Uterus (tissue), 3 donors: ENCODE measurements at regions not wholly inside any gene's neighbourhood (a gene's known extent, or its start where the extent isn't known, plus 50 kb on each side); places are given as distances from the start of the nearest gene placed in this dataset.

ENCODE experiments used
- DNase-seq, 2 donors: peaks; one replicate each; pipeline ENCODE4 v3.0.0-alpha.2; 2019 to 2020
- H3K27ac ChIP-seq, 2 donors: fragments of 200-600 bp; sonication (generic); 1 replicate in 1 of 2; 2 replicates in 1 of 2; pipeline ENCODE4 v1.5.1; 2016 to 2018
- H3K27me3 ChIP-seq, 2 donors: fragments of 200-600 bp; sonication (generic); one replicate each; pipeline ENCODE4 v1.5.1; 2018 to 2019; ENCODE audit warnings: control low read depth in 1 of 2
- H3K36me3 ChIP-seq, 2 donors: fragments of 200-600 bp; sonication (generic); one replicate each; pipeline ENCODE4 v1.5.1; 2019; ENCODE audit warnings: control low read depth in 1 of 2
- H3K4me1 ChIP-seq, 2 donors: fragments of 200-600 bp; sonication (generic); one replicate each; pipeline ENCODE4 v1.5.1; 2018 to 2019; ENCODE audit warnings: control low read depth in 1 of 2
- H3K4me3 ChIP-seq, 2 donors: fragments of 200-600 bp; sonication (generic); 1 replicate in 1 of 2; 2 replicates in 1 of 2; pipeline ENCODE4 v1.5.1; 2018 to 2019; ENCODE audit warnings: mild to moderate bottlenecking in 1 of 2
- H3K9me3 ChIP-seq, 2 donors: fragments of 200-600 bp; sonication (generic); one replicate each; pipeline ENCODE4 v1.5.1; 2019; ENCODE audit warnings: control low read depth in 1 of 2
- POLR2A ChIP-seq, 2 donors: fragments of 450-650 bp; IDR thresholded peaks; one replicate each; pipeline ENCODE4 v1.6.1; 2016; ENCODE audit warnings: antibody characterized with exemption in 2 of 2, mild to moderate bottlenecking in 1 of 2, moderate library complexity in 1 of 2
- intact Hi-C: fragments of 100-400 bp; cut with DNase I; formaldehyde crosslinking; loops from one replicate; pipeline ENCODE4 v1.15.1; 2023; ENCODE audit warnings: low total_unique reads
- TF ChIP-seq, protein P1 (sequence below), 4 experiments: fragments of 200-600 bp in 2 of 4; fragments of 450-650 bp in 2 of 4; sonication (generic) in 2 of 4; IDR thresholded peaks; one replicate each; pipeline ENCODE4 v1.5.1; 2016 to 2019; ENCODE audit warnings: antibody characterized with exemption in 4 of 4, mild to moderate bottlenecking in 2 of 4, moderate library complexity in 1 of 4
- donor health status: DM: yes; HTN: yes; CAD: no.

DNA sequence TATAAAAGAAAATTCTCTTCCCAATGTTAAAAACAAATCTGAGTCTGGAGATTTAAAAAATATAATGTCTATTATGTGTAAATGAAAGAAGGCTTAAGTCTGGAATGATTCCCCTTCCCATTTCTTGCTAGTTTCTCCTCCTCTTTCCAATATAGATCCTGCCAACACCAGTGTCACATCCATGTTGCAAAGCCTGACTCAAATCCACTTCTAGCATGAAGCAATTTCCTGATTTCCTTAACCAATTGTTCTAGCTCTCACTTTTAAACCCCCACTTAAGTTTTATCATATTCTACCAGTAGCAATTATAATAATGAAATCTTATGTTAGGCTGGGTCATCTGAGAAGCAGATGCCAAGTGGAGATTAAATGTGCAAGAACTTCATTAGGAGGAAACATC lies 100.1 kb upstream of the SEC61G start:
- Histone ChIP-seq H3K27ac (no peak overlapping the region), H3K9me3 (no peaks in the 10 kb centered on the region), H3K36me3 (no peaks in the 10 kb centered on the region), H3K27me3 (no peaks in the 10 kb centered on the region), H3K4me1 (no peaks in the 10 kb centered on the region), H3K4me3 (no peak overlapping the region)
- intact Hi-C loops: no loop called here
- no peak for TF ChIP-seq POLR2A (IDR thresholded peaks at IDR 0.05)
- TF ChIP-seq, protein P1, sequence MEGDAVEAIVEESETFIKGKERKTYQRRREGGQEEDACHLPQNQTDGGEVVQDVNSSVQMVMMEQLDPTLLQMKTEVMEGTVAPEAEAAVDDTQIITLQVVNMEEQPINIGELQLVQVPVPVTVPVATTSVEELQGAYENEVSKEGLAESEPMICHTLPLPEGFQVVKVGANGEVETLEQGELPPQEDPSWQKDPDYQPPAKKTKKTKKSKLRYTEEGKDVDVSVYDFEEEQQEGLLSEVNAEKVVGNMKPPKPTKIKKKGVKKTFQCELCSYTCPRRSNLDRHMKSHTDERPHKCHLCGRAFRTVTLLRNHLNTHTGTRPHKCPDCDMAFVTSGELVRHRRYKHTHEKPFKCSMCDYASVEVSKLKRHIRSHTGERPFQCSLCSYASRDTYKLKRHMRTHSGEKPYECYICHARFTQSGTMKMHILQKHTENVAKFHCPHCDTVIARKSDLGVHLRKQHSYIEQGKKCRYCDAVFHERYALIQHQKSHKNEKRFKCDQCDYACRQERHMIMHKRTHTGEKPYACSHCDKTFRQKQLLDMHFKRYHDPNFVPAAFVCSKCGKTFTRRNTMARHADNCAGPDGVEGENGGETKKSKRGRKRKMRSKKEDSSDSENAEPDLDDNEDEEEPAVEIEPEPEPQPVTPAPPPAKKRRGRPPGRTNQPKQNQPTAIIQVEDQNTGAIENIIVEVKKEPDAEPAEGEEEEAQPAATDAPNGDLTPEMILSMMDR (IDR thresholded peaks at IDR 0.05): no peak
- no peak for DNase-seq

DNA sequence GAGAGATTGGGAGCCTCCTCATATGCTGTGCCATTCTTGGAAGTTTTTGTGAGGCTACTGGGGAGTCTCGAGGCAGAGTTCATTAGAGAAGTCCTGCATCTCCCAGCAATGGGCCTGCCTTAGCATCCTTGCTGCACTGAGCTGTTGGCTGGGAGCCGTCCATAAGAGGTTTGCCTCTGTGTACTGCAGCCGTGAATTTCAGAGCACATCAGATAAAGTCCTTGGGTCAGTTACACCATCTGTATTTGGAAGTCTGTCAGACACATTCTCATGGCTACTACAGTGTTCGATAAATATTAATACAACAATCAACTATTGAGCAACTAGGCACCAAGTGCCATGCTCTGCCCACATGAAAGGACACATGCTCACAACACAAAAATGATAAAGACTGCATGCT lies 100.5 kb upstream of the SEC61G start:
- no peak overlapping the region for H3K4me3 ChIP-seq
- intact Hi-C loops: no loop called here
- no peak for DNase-seq
- no peak overlapping the region for H3K27ac ChIP-seq
- no peaks in the 10 kb centered on the region for H3K9me3 ChIP-seq
- TF ChIP-seq POLR2A (IDR thresholded peaks at IDR 0.05): no peak
- TF ChIP-seq, protein P1 (IDR thresholded peaks at IDR 0.05): no peak
- no peaks in the 10 kb centered on the region for H3K27me3 ChIP-seq
- no peaks in the 10 kb centered on the region for H3K36me3 ChIP-seq
- no peaks in the 10 kb centered on the region for H3K4me1 ChIP-seq

DNA sequence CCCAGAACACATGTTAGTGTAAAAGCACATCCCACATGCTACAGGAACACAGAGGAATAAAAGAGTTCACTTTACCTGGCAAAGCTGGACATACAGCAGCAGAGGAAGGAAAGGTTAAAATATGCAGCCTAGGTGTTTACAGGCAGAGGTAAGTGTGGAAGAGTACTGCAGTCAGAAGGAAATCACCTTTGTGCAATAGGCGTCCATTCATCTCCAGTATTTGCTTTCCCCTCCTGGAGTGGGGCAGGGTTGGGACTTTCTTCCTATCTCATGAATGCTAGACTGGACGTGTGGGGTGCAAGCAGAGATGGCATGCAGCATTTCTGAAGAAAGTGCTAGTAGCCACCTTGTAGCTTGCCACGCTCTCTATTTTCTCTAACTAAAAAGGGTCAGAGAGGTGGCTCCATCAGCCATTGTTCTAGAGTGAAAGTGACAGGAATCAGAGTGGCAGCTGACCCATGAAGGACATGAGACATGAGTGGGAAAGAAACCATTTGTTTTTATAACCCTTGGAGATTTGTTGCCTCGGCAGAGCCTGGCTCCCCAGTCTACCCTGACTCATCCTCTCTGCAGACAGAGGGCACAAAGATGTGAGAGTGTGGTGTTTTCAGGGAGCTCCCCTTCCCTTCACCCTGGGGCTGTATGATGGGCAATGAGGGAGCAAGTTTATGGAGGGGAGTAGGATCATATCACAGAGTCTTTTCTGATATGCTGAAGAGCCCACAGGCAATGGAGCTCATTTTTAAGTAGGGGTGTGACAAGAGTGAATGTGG lies 101.2 kb upstream of the SEC61G start:
- H3K9me3 ChIP-seq: no peaks in the 10 kb centered on the region
- H3K27me3 ChIP-seq: no peaks in the 10 kb centered on the region
- TF ChIP-seq, protein P1 (IDR thresholded peaks at IDR 0.05): no peak
- TF ChIP-seq POLR2A (IDR thresholded peaks at IDR 0.05): no peak
- no peak overlapping the region for H3K4me3 ChIP-seq
- intact Hi-C loops: no loop called here
- no peaks in the 10 kb centered on the region for H3K36me3 ChIP-seq
- no peaks in the 10 kb centered on the region for H3K4me1 ChIP-seq
- no peak overlapping the region for H3K27ac ChIP-seq
- DNase-seq: no peak

DNA sequence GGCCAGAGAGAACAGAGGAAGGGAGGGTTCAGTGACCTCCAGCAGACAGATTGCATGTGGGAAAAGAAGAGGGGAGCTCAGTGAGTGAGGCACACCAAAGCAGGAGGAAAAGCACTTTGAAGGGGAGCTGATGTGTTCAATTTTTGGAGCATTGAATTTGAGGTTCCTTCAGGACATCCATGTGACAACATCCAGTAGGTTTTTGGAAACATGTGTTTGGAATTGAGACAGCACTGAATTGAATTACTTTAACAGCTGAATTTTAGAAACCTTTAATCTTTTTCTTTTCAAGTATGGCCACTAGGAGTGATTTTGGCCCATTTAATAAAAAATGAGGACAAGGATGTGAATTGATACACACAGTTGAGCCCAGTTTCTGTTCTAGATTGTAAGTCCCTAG lies 101.8 kb upstream of the SEC61G start:
- Histone ChIP-seq H3K27me3 (no peaks in the 10 kb centered on the region), H3K36me3 (no peaks in the 10 kb centered on the region), H3K4me1 (no peaks in the 10 kb centered on the region), H3K27ac (no peak overlapping the region), H3K4me3 (no peak overlapping the region), H3K9me3 (no peaks in the 10 kb centered on the region)
- intact Hi-C loops: no loop called here
- DNase-seq: no peak
- TF ChIP-seq, protein P1 (IDR thresholded peaks at IDR 0.05): no peak
- TF ChIP-seq POLR2A (IDR thresholded peaks at IDR 0.05): no peak

DNA sequence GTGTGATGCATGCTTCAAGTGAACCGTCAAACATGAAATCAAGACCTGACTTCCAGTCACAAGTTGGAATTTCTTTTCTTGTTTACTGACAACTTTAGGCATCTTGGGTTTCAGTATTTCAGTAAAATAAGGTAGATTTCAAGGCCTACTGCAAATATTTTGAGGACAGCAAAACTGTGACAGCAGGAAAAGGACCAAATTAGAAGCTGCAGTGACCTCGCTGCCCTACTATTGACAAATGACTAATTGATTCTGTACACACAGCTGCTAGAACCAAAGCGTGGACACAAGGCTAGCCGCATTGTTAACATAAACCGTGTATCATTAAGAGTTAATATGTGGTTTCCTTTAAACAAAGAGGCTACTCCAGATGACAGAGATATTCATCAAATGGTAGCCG lies 105.7 kb upstream of the SEC61G start:
- Histone ChIP-seq H3K4me1 (no peaks in the 10 kb centered on the region), H3K36me3 (no peaks in the 10 kb centered on the region), H3K9me3 (no peaks in the 10 kb centered on the region), H3K27ac (no peak overlapping the region), H3K4me3 (no peak overlapping the region), H3K27me3 (no peaks in the 10 kb centered on the region)
- no peak for DNase-seq
- no peak for TF ChIP-seq POLR2A (IDR thresholded peaks at IDR 0.05)
- intact Hi-C loops: no loop called here
